Small intestine (tissue), 7 donors: ENCODE measurements at regions not wholly inside any gene's neighbourhood (a gene's known extent, or its start where the extent isn't known, plus 50 kb on each side); places are given as distances from the start of the nearest gene placed in this dataset.

ENCODE experiments used
- DNase-seq, 2 donors: peaks; one replicate each; pipeline versions ENCODE4 v3.0.0 to v3.0.0-alpha.2; 2013
- FAIRE-seq: peaks from 2 replicates; lab custom pipeline; 2012; peaks lifted over from hg19 to GRCh38; lab: Jason Lieb, UNC
- H3K27ac ChIP-seq, 3 donors: one replicate each; pipeline ENCODE4 v1.5.1; 2013; ENCODE audit warnings: low read length in 2 of 3, mild to moderate bottlenecking in 2 of 3, control low read depth in 1 of 3, inconsistent platforms in 1 of 3, low read depth in 1 of 3, moderate library complexity in 1 of 3
- H3K27me3 ChIP-seq, 3 donors: one replicate each; pipeline ENCODE4 v1.6.1; 2013; ENCODE audit warnings: low read length in 3 of 3, inconsistent platforms in 1 of 3; ENCODE audit not compliant: control insufficient read depth in 3 of 3, insufficient read depth in 3 of 3
- H3K36me3 ChIP-seq, 3 donors: one replicate each; pipeline ENCODE4 v1.6.1; 2013; ENCODE audit warnings: low read length in 3 of 3, inconsistent platforms in 1 of 3, low read depth in 1 of 3, mild to moderate bottlenecking in 1 of 3, moderate library complexity in 1 of 3; ENCODE audit not compliant: control insufficient read depth in 3 of 3, insufficient read depth in 2 of 3
- H3K4me1 ChIP-seq, 3 donors: one replicate each; pipeline ENCODE4 v1.6.1; 2013; ENCODE audit warnings: low read length in 2 of 3, inconsistent platforms in 1 of 3, low read depth in 1 of 3, mild to moderate bottlenecking in 1 of 3, moderate library complexity in 1 of 3; ENCODE audit not compliant: control insufficient read depth in 3 of 3, insufficient read depth in 2 of 3
- H3K4me3 ChIP-seq, 3 donors: one replicate each; pipeline ENCODE4 v1.5.1; 2013; ENCODE audit warnings: low read length in 3 of 3, control low read depth in 1 of 3, inconsistent platforms in 1 of 3, low read depth in 1 of 3, mild to moderate bottlenecking in 1 of 3, moderate library complexity in 1 of 3
- H3K9me3 ChIP-seq, 2 donors: one replicate each; pipeline ENCODE4 v1.6.1; 2013; ENCODE audit warnings: low read depth in 1 of 2, low read length in 1 of 2; ENCODE audit not compliant: control insufficient read depth in 2 of 2, insufficient read depth in 1 of 2
- WGBS, 3 donors: extraction: QIAGEN DNeasy Blood & Tissue Kit; methylation state at CpG; one replicate each; pipeline ENCODE4 v1.1.7; 2013; 5-methylcytosine and 5-hydroxymethylcytosine counted together
- donor health status: healthy with polysubstance abuse.
- donor health status: control.
- donor health status: control.
- donor health status: Bipolar disorder and iron deficiency.
- donor health status: healthy.

DNA sequence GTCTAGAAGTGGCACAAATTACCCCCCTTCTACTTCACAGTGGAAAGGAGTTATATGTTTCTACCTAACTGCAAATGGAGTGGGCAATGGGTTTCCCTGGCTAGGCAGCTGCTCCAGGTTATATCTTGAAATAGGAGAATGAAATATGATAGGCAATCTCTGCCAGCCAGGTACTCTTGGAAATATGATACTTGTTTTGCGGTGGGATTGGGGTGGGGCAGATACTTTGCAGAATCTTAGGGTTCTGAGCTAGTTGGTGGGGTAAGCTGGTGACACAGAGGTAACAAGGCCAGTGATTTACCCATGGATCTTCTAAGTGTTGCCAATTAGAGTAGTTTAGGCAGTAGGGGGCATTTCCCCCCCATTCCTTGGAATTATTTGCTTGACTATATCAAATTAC, 140.1 kb downstream of the ATP23 start:
- Histone ChIP-seq H3K27me3 (no peaks in the 10 kb centered on the region), H3K9me3 (no peaks in the 10 kb centered on the region), H3K4me1 (no peaks in the 10 kb centered on the region), H3K27ac (no peak overlapping the region), H3K4me3 (no peak overlapping the region), H3K36me3 (no peaks in the 10 kb centered on the region)
- no peak for FAIRE-seq
- WGBS, 3 donors: 0% methylated on average over 1 of the region's 1 CpG
- DNase-seq: no peak

DNA sequence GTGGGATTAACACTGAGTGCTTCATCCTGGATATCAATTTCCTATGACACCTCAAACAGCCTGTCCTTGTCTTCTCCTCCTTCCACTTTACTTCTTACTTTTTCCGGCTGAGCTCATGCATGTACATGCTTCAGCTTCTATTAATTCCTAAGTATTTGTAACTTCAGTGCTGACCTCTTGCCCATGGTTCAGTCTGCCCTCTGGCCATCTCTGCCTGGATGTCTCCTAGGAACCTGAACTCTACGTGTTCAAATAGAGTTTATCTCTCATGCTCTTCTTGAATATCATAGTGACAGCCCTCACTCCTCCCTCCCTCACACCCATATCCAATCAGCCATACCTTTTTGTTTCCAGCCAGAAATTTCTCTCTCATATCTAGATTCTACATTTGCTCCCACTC, 141.6 kb downstream of the ATP23 start:
- H3K36me3 ChIP-seq: no peaks in the 10 kb centered on the region
- no peaks in the 10 kb centered on the region for H3K4me1 ChIP-seq
- 75 to 82% (median 77%) methylated on average over 2 of the region's 2 CpGs for WGBS, 3 donors
- FAIRE-seq: no peak
- no peak for DNase-seq
- H3K27ac ChIP-seq: no peak overlapping the region
- no peaks in the 10 kb centered on the region for H3K27me3 ChIP-seq
- H3K9me3 ChIP-seq: no peaks in the 10 kb centered on the region
- H3K4me3 ChIP-seq: no peak overlapping the region

DNA sequence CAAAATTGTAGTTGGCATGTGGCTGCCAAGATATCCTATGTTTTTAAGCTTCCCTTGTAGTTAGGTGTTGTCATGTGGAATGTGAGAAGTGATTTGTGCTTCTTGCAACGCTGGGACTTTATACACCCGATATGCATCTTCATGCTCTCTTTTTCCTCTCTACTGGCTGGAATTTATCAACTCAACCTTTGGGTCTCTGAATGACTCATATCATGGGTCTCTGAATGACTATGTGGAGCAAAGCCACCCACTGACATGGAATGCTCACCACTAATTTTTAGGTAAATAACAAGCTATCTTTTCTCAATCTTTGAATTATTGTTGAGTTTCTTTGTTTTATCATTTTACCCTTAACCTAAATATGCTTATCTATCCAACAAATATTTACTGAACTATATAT, 144.6 kb downstream of the ATP23 start:
- no peaks in the 10 kb centered on the region for H3K9me3 ChIP-seq
- WGBS, 3 donors: 78 to 82% (median 81%) methylated on average over 2 of the region's 2 CpGs
- no peak for FAIRE-seq

DNA sequence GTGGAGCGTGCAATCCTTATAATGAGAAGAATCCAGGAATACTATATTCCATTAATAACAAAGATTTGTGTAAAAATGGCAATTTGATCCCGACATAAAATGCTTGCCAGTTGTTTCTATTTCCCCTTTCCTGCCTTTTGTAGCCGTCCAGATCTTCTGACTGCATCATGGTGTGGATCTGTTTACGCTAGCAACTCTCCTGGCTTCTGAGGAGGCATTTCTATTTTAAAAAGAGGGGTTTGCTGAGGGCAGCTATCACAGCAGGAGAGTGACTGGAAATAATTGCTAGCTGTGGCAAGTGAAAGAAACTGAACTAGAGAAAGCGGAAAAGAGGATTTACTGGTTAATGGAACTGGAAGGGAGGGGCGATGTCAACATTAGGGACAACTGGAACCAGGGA, 145.6 kb downstream of the ATP23 start:
- Histone ChIP-seq H3K9me3 (no peaks in the 10 kb centered on the region), H3K27ac (no peak overlapping the region), H3K4me3 (no peak overlapping the region), H3K4me1 (no peaks in the 10 kb centered on the region), H3K36me3 (no peaks in the 10 kb centered on the region), H3K27me3 (no peaks in the 10 kb centered on the region)
- WGBS, 3 donors: 78 to 86% (median 83%) methylated on average over 6 of the region's 6 CpGs
- no peak for DNase-seq
- no peak for FAIRE-seq

More for the DNA sequence above, 144.6 kb downstream of the ATP23 start:
- Histone ChIP-seq H3K36me3 (no peaks in the 10 kb centered on the region), H3K27ac (no peak overlapping the region), H3K4me3 (no peak overlapping the region), H3K4me1 (no peaks in the 10 kb centered on the region), H3K27me3 (no peaks in the 10 kb centered on the region)
- DNase-seq: no peak

DNA sequence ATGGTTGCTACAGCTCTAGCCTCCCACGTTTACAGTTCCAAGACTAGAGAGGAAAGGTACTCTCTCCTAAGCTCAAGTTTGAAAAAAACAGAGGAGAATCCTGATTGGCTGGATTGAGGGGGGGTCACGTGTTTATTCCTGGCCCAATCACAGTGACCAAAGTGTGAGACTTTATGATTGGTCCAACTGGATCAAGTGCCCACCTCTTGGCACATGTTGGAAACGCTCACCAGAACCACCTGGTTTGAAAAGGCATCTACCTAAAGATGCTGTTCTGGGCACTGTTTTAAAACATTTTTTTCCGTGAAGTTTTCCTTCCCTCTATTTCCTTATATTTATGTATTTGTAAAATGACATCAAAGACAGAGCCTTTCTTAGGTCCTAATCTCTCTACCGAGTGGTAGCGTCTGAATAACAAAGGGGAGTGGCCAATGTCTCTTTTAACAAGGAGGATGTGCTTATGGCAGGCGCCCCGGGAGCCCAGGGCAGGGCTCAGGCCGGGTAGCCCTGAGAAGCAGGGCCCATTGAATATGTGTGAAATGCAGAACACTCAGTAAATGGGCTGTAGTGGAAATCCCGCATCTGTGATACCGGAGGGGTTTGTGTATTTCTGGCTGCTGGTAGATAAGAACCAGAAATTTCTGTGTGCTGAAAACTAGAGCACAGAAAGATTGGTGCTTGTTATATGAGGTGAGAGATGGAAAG, 146.2 kb downstream of the ATP23 start:
- DNase-seq (no peak), FAIRE-seq (no peak)
- 50 to 64% (median 60%) methylated on average over 11 of the region's 11 CpGs for WGBS, 3 donors
- Histone ChIP-seq H3K36me3 (no peaks in the 10 kb centered on the region), H3K9me3 (no peaks in the 10 kb centered on the region), H3K4me3 (no peak overlapping the region), H3K27ac (no peak overlapping the region), H3K4me1 (no peaks in the 10 kb centered on the region), H3K27me3 (no peaks in the 10 kb centered on the region)

DNA sequence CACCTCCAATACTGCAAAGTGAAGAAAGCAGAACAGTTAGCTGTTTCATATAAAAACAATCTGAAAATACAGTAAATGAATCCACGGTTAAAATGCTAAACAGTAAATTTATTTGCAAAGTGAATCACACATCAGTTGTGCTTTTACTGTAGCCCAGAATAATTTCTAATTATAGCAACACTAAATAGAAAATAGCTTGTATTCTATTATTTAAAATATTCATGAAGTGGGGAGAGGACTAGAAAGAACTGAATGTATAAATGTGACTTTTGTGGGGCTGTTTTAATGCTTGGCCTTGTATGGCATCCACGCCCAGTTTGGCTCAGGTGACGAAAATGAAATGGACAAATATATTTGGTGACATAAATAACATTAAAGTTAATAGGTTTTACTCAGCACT, 148.2 kb downstream of the ATP23 start:
- H3K4me1 ChIP-seq: no peaks in the 10 kb centered on the region
- DNase-seq (no peak), FAIRE-seq (no peak)
- H3K27ac ChIP-seq: no peak overlapping the region
- 49 to 54% (median 50%) methylated on average over 3 of the region's 3 CpGs for WGBS, 3 donors
- no peaks in the 10 kb centered on the region for H3K36me3 ChIP-seq
- no peak overlapping the region for H3K4me3 ChIP-seq
- no peaks in the 10 kb centered on the region for H3K27me3 ChIP-seq
- H3K9me3 ChIP-seq: no peaks in the 10 kb centered on the region

DNA sequence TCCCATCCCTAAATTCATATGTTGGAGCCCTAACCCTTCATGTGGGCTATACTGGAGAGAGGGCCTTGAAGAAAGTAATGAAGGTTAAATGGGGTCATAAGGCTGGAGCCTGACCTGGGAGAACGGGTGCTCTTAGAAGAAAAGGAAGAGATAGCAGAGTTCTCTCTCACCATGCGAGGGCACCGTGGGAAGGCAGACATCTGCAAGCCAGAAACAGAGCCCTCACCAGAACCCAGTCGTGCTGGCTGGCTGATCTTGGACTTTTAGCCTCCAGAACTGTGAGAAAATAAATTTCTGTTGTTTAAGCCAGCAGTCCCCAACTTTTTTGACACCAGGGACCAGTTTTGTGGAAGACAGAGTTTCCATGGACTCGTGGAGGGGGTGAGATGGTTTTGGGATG, 149.3 kb downstream of the ATP23 start:
- no peaks in the 10 kb centered on the region for H3K27me3 ChIP-seq
- 54 to 69% (median 57%) methylated on average over 5 of the region's 5 CpGs for WGBS, 3 donors
- no peaks in the 10 kb centered on the region for H3K36me3 ChIP-seq
- FAIRE-seq: no peak
- H3K27ac ChIP-seq: no peak overlapping the region
- no peak for DNase-seq
- no peak overlapping the region for H3K4me3 ChIP-seq
- no peaks in the 10 kb centered on the region for H3K4me1 ChIP-seq
- H3K9me3 ChIP-seq: no peaks in the 10 kb centered on the region

DNA sequence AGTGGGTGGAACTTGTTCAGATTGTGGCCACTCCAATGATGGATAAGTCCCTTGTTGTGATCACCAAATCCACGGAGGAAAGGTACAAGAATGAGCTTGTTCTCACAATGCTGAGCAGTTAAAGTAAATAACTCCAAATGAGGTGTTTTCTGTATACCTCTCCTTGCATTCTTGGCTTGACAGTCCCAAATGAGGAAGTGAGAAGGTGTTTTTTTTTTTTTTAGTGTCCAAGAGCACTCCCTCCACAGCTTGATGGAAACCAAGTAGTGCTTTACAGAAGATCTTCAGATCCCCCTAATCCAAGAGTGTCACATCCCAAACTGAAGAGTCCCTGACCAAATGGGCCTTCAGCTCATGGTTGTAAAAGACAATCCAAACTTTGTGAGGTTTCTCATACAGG, 153.6 kb downstream of the ATP23 start:
- 65 to 82% (median 79%) methylated on average over 1 of the region's 1 CpG for WGBS, 3 donors
- DNase-seq (no peak), FAIRE-seq (no peak)
- H3K9me3 ChIP-seq: no peaks in the 10 kb centered on the region
- no peaks in the 10 kb centered on the region for H3K4me1 ChIP-seq
- H3K27me3 ChIP-seq: no peaks in the 10 kb centered on the region
- no peaks in the 10 kb centered on the region for H3K36me3 ChIP-seq
- no peak overlapping the region for H3K4me3 ChIP-seq
- no peak overlapping the region for H3K27ac ChIP-seq

DNA sequence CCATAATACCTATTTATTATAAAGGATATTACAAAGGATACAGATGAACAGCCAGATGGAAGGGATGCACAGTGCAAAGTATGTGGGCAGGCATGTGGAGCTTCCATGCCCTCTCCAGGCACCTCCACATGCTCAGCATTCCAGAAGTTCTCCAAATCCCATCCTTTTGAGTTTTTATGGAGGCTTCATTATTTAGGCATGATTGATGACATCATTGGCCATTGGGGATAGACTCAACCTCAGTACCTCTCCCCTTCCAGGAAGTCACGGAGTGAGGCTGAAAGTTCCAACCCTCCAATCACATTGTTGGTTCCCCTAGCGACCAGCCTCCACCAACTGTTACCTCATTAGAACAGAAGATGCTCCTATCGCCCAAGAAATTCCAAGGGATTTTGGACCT, 156.4 kb downstream of the ATP23 start:
- Histone ChIP-seq H3K27me3 (no peaks in the 10 kb centered on the region), H3K4me3 (no peak overlapping the region), H3K4me1 (no peaks in the 10 kb centered on the region), H3K27ac (no peak overlapping the region), H3K36me3 (no peaks in the 10 kb centered on the region), H3K9me3 (no peaks in the 10 kb centered on the region)
- WGBS, 3 donors: 79 to 83% (median 82%) methylated on average over 3 of the region's 3 CpGs
- FAIRE-seq: no peak
- DNase-seq: no peak
